ENCODE measurements at regions not wholly inside any gene's neighbourhood (a gene's known extent, or its start where the extent isn't known, plus 50 kb on each side); places are given as distances from the start of the nearest gene placed in this dataset.
"Not testable (repeated sequence)": the region's sequence is repeated elsewhere in the genome, so short reads cannot be mapped to it uniquely, and the experiment has no call there.

GRCh38 chr4:162787120-162787519 lies 379.6 kb downstream of the NAF1 start:
- no peak overlapping the region for H3K27ac ChIP-seq
- no peak for TF ChIP-seq CTCF (conservative IDR thresholded peaks at IDR 0.05)
- TF ChIP-seq ZFX (IDR thresholded peaks at IDR 0.05), result no peak

- H3K27ac ChIP-seq, result no peak overlapping the region; the same call in 1 of the 2 replicates
- TF ChIP-seq ZFX (IDR thresholded peaks at IDR 0.05), result no peak
- TF ChIP-seq CTCF (conservative IDR thresholded peaks at IDR 0.05), result no peak
These were observed 383.7 kb downstream of the NAF1 start for GRCh38 chr4:162782778-162783525.

- TF ChIP-seq CTCF (conservative IDR thresholded peaks at IDR 0.05) (no peak), ZFX (IDR thresholded peaks at IDR 0.05) (no peak)
These were observed 384.5 kb downstream of the NAF1 start for GRCh38 chr4:162782096-162782777.

GRCh38 chr4:162770761-162771490 lies 395.8 kb downstream of the NAF1 start:
- TF ChIP-seq ZFX (IDR thresholded peaks at IDR 0.05) (no peak), CTCF (conservative IDR thresholded peaks at IDR 0.05) (peak; percentile 20)

More at GRCh38 chr4:162782096-162782777, 384.5 kb downstream of the NAF1 start:
- H3K27ac ChIP-seq, result no peak overlapping the region

GRCh38 chr4:162767083-162767482 lies 399.6 kb downstream of the NAF1 start:
- TF ChIP-seq CTCF (conservative IDR thresholded peaks at IDR 0.05) (no peak), ZFX (IDR thresholded peaks at IDR 0.05) (no peak)
- H3K27ac ChIP-seq, result no peak overlapping the region

More at GRCh38 chr4:162770761-162771490, 395.8 kb downstream of the NAF1 start:
- H3K27ac ChIP-seq, result no peak overlapping the region

GRCh38 chr4:162761965-162762364 lies 404.7 kb downstream of the NAF1 start:
- no peak overlapping the region for H3K27ac ChIP-seq
- TF ChIP-seq CTCF (conservative IDR thresholded peaks at IDR 0.05) (no peak), ZFX (IDR thresholded peaks at IDR 0.05) (no peak)

- not testable (repeated sequence) for H3K27ac ChIP-seq
These were observed 426.5 kb downstream of the NAF1 start for GRCh38 chr4:162740228-162740627.

GRCh38 chr4:162739596-162739995 lies 427.1 kb downstream of the NAF1 start:
- H3K27ac ChIP-seq, result not testable (repeated sequence)
